Small intestine (tissue), 7 donors: ENCODE measurements at regions not wholly inside any gene's neighbourhood (a gene's known extent, or its start where the extent isn't known, plus 50 kb on each side); places are given as distances from the start of the nearest gene placed in this dataset.

Source experiments
- DNase-seq, 2 donors: peaks; one replicate each; pipeline versions ENCODE4 v3.0.0 to v3.0.0-alpha.2; 2013
- FAIRE-seq: peaks from 2 replicates; lab custom pipeline; 2012; peaks lifted over from hg19 to GRCh38; lab: Jason Lieb, UNC
- H3K27ac ChIP-seq, 3 donors: one replicate each; pipeline ENCODE4 v1.5.1; 2013; ENCODE audit warnings: low read length in 2 of 3, mild to moderate bottlenecking in 2 of 3, control low read depth in 1 of 3, inconsistent platforms in 1 of 3, low read depth in 1 of 3, moderate library complexity in 1 of 3
- H3K27me3 ChIP-seq, 3 donors: one replicate each; pipeline ENCODE4 v1.6.1; 2013; ENCODE audit warnings: low read length in 3 of 3, inconsistent platforms in 1 of 3; ENCODE audit not compliant: control insufficient read depth in 3 of 3, insufficient read depth in 3 of 3
- H3K36me3 ChIP-seq, 3 donors: one replicate each; pipeline ENCODE4 v1.6.1; 2013; ENCODE audit warnings: low read length in 3 of 3, inconsistent platforms in 1 of 3, low read depth in 1 of 3, mild to moderate bottlenecking in 1 of 3, moderate library complexity in 1 of 3; ENCODE audit not compliant: control insufficient read depth in 3 of 3, insufficient read depth in 2 of 3
- H3K4me1 ChIP-seq, 3 donors: one replicate each; pipeline ENCODE4 v1.6.1; 2013; ENCODE audit warnings: low read length in 2 of 3, inconsistent platforms in 1 of 3, low read depth in 1 of 3, mild to moderate bottlenecking in 1 of 3, moderate library complexity in 1 of 3; ENCODE audit not compliant: control insufficient read depth in 3 of 3, insufficient read depth in 2 of 3
- H3K4me3 ChIP-seq, 3 donors: one replicate each; pipeline ENCODE4 v1.5.1; 2013; ENCODE audit warnings: low read length in 3 of 3, control low read depth in 1 of 3, inconsistent platforms in 1 of 3, low read depth in 1 of 3, mild to moderate bottlenecking in 1 of 3, moderate library complexity in 1 of 3
- H3K9me3 ChIP-seq, 2 donors: one replicate each; pipeline ENCODE4 v1.6.1; 2013; ENCODE audit warnings: low read depth in 1 of 2, low read length in 1 of 2; ENCODE audit not compliant: control insufficient read depth in 2 of 2, insufficient read depth in 1 of 2
- WGBS, 3 donors: extraction: QIAGEN DNeasy Blood & Tissue Kit; methylation state at CpG; one replicate each; pipeline ENCODE4 v1.1.7; 2013; 5-methylcytosine and 5-hydroxymethylcytosine counted together
- donor health status: healthy with polysubstance abuse.
- donor health status: control.
- donor health status: control.
- donor health status: Bipolar disorder and iron deficiency.
- donor health status: healthy.

- Histone ChIP-seq H3K4me3 (no peak overlapping the region), H3K4me1 (no peaks in the 10 kb centered on the region), H3K27me3 (no peaks in the 10 kb centered on the region), H3K27ac (no peak overlapping the region), H3K36me3 (no peaks in the 10 kb centered on the region), H3K9me3 (peaks cover 0 to 6% of the 10 kb centered on the region in 2 donors)
- FAIRE-seq (no peak), DNase-seq (no peak)
These were observed 72.8 kb upstream of the MC4R start for GRCh38 chr18:60445341-60445740.

DNA sequence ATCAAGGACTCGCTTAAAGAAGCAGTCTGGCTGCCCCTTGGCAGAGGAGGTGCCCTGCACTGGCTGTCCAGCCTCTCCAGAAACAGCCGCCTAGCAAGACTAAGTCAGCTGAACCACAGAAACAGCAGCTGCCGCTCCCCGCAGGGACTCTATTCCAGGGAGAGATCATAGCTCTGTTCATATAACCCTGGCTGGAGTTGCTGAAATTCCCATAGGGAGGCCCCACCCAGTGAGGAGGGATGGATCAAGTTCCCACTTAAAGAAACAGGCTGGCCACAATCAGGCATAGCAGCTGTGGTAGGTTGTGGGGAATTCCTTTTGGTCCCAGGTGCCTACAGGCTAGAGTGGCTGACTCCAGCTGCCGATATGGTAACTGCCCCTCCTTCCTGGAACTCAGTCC is 74.2 kb upstream of the MC4R start:
- Histone ChIP-seq H3K36me3 (no peaks in the 10 kb centered on the region), H3K4me3 (no peak overlapping the region), H3K4me1 (no peaks in the 10 kb centered on the region), H3K27ac (no peak overlapping the region), H3K9me3 (peaks cover 0 to 6% of the 10 kb centered on the region in 2 donors), H3K27me3 (no peaks in the 10 kb centered on the region)
- WGBS, 3 donors: 76 to 89% (median 83%) methylated on average over 5 of the region's 5 CpGs
- no peak for DNase-seq
- no peak for FAIRE-seq

- Histone ChIP-seq H3K27ac (no peak overlapping the region), H3K36me3 (no peaks in the 10 kb centered on the region), H3K4me1 (no peaks in the 10 kb centered on the region), H3K4me3 (no peak overlapping the region), H3K9me3 (peaks cover 0 to 6% of the 10 kb centered on the region in 2 donors), H3K27me3 (no peaks in the 10 kb centered on the region)
- DNase-seq (no peak), FAIRE-seq (no peak)
- whole genome bisulfite sequencing, 3 donors: 73 to 82% (median 74%) methylated on average over 3 of the region's 3 CpGs
These were observed 76.1 kb upstream of the MC4R start for GRCh38 chr18:60448487-60449267.

- WGBS, 3 donors: 75 to 89% (median 79%) methylated on average over 1 of the region's 1 CpG
- Histone ChIP-seq H3K4me1 (no peaks in the 10 kb centered on the region), H3K4me3 (no peak overlapping the region), H3K36me3 (no peaks in the 10 kb centered on the region), H3K27ac (no peak overlapping the region), H3K9me3 (peaks cover 0 to 9% of the 10 kb centered on the region in 2 donors), H3K27me3 (no peaks in the 10 kb centered on the region)
- FAIRE-seq: no peak
- DNase-seq: no peak
These were observed 79.8 kb upstream of the MC4R start for GRCh38 chr18:60452421-60452820.

DNA sequence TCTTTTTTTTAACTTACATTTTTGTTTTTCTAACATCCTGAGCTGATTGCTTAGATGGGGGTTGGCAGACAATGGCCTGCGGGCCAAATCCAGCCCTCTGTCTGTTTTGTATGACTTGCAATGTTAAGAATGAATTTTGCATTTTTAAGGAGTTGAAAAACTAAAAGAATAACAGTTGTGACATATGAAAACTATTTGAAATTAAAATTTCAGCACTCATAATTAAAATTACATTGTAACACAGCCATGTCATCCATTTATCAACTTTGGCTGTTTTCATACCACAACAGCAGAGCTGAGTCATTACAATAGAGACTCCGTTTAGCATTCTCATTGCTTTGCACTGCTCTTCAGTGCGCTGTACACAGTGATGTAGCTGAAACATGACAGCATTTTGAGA is 94.1 kb upstream of the MC4R start:
- 84 to 90% (median 87%) methylated on average over 3 of the region's 3 CpGs for WGBS, 3 donors
- no peak for FAIRE-seq
- H3K27ac ChIP-seq: no peak overlapping the region

GRCh38 chr18:60469387-60470100 is 97.0 kb upstream of the MC4R start:
- Histone ChIP-seq H3K27me3 (no peaks in the 10 kb centered on the region), H3K4me1 (no peaks in the 10 kb centered on the region), H3K4me3 (no peak overlapping the region), H3K9me3 (no peaks in the 10 kb centered on the region), H3K27ac (no peak overlapping the region), H3K36me3 (no peaks in the 10 kb centered on the region)
- WGBS, 3 donors: 47 to 75% (median 68%) methylated on average over 5 of the region's 5 CpGs
- FAIRE-seq (no peak), DNase-seq (no peak)

More for the DNA sequence above, 94.1 kb upstream of the MC4R start:
- DNase-seq: no peak
- Histone ChIP-seq H3K4me1 (no peaks in the 10 kb centered on the region), H3K9me3 (no peaks in the 10 kb centered on the region), H3K36me3 (no peaks in the 10 kb centered on the region), H3K4me3 (no peak overlapping the region), H3K27me3 (no peaks in the 10 kb centered on the region)

- H3K4me1 ChIP-seq: no peaks in the 10 kb centered on the region
- FAIRE-seq (no peak), DNase-seq (no peak)
- no peaks in the 10 kb centered on the region for H3K9me3 ChIP-seq
- H3K27ac ChIP-seq: no peak overlapping the region
- H3K27me3 ChIP-seq: no peaks in the 10 kb centered on the region
- H3K36me3 ChIP-seq: no peaks in the 10 kb centered on the region
- no peak overlapping the region for H3K4me3 ChIP-seq
- 90 to 100% (median 100%) methylated on average over 1 of the region's 1 CpG for WGBS, 3 donors
These were observed 99.1 kb upstream of the MC4R start for GRCh38 chr18:60471652-60472051.

DNA sequence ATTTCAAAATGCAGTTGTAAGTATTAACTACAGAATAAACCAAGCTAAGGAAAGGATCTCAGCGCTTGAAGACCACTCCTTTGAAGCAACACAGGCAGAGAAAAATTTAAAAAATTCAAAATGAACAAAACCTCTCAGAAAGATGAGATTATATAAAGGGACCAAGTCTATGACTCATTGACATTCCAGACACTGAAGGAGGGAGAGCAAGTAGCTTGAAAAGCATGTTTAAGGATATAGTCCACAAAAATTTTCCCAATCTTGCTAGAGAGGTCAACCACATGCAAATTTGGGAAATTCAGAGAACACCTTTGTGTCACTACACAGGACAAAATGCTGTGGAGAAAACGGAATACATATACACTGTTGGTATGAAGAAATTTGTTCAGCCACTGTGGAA is 112.6 kb upstream of the MC4R start:
- Histone ChIP-seq H3K27me3 (no peaks in the 10 kb centered on the region), H3K4me1 (no peaks in the 10 kb centered on the region), H3K36me3 (no peaks in the 10 kb centered on the region), H3K27ac (no peak overlapping the region), H3K9me3 (no peaks in the 10 kb centered on the region), H3K4me3 (no peak overlapping the region)
- 71 to 85% (median 82%) methylated on average over 2 of the region's 2 CpGs for WGBS, 3 donors
- FAIRE-seq: no peak
- DNase-seq: no peak
